ENCODE measurements at regions not wholly inside any gene's neighbourhood (a gene's known extent, or its start where the extent isn't known, plus 50 kb on each side); places are given as distances from the start of the nearest gene placed in this dataset.

- TF ChIP-seq ZNF331 (CRISPR knock-in tag; IDR thresholded peaks at IDR 0.05; ENCODE audit: low read depth) = no peak
- no peak for TF ChIP-seq POLR2AphosphoS5 (IDR thresholded peaks at IDR 0.05; ENCODE audit: low read depth)
- TF ChIP-seq CTCF (conservative IDR thresholded peaks at IDR 0.05; ENCODE audit: low read depth in 2 of 2) = no peak
Measured at GRCh38 chr16:73240920-73241319, 193.0 kb upstream of the ZFHX3 start.
